ENCODE measurements at regions not wholly inside any gene's neighbourhood (a gene's known extent, or its start where the extent isn't known, plus 50 kb on each side); places are given as distances from the start of the nearest gene placed in this dataset.

DNA sequence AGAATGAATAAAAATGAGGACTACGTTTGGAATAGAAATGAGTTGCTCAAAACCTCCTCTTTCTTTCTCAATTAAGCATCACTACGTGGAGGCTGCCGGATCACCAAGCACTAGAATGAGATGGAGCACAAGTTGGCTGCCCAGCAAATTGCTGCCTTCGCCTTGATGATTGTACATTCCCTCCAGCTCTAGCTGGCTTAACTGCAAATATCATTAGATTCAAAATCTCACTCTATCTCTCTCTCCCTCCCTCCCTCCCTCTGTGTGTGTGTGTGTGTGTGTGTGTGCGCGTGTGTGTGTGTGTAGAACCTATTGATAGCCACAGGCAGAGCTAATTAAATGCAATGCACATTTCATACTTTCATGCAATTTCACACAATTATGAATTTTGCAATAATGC, 310.7 kb upstream of the CDH4 start:
- H3K27me3 Mint-ChIP-seq (ENCODE audit: insufficient read depth, low read depth) = peaks cover 20% of the 10 kb centered on the region
- H3K36me3 ChIP-seq = no peaks in the 10 kb centered on the region
- no peak for DNase-seq (ENCODE audit: low spot score)

DNA sequence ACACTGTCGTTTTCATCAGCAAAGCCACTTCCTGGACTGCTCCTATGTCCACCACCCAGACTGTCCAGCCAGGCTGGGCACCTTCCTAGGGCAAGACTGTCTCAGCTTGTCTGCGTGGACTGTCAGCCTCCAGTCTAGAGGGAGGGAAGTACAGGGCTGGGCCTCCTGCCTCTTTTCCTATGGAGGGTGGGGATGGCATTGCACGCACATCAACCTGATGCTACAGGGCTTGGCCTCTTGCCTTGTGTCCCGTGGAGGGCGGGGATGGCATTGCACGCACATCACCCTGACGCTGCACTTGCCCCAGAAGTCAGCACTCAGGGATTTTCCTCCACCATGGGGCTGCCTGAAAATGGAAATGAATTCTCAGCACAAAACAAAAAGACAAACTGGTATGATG, 304.2 kb upstream of the CDH4 start:
- Histone ChIP-seq H3K27me3 (no peaks in the 10 kb centered on the region), H3K9me3 (ENCODE audit: low read depth) (no peaks in the 10 kb centered on the region), H4K20me1 (ENCODE audit: low read depth) (no peaks in the 10 kb centered on the region), H3F3A (ENCODE audit: low read depth) (no peaks in the 10 kb centered on the region), H2AFZ (replicated peaks) (no peak overlapping the region), H3K4me2 (no peak overlapping the region), H3K4me3 (no peak overlapping the region), H3K36me3 (no peaks in the 10 kb centered on the region), H3K4me1 (no peaks in the 10 kb centered on the region), H3K27ac (no peak overlapping the region), H3K79me2 (ENCODE audit: low read depth) (no peaks in the 10 kb centered on the region), H3K9ac (no peak overlapping the region)
- Mint-ChIP-seq H3K4me3 (no peak overlapping the region), H3K4me1 (peaks cover 15% of the 10 kb centered on the region), H3K9me3 (no peaks in the 10 kb centered on the region), H3K27me3 (ENCODE audit: insufficient read depth, low read depth) (peaks cover 6% of the 10 kb centered on the region), H3K36me3 (no peaks in the 10 kb centered on the region), H3K27ac (no peak overlapping the region)
- TF ChIP-seq, protein P1, sequence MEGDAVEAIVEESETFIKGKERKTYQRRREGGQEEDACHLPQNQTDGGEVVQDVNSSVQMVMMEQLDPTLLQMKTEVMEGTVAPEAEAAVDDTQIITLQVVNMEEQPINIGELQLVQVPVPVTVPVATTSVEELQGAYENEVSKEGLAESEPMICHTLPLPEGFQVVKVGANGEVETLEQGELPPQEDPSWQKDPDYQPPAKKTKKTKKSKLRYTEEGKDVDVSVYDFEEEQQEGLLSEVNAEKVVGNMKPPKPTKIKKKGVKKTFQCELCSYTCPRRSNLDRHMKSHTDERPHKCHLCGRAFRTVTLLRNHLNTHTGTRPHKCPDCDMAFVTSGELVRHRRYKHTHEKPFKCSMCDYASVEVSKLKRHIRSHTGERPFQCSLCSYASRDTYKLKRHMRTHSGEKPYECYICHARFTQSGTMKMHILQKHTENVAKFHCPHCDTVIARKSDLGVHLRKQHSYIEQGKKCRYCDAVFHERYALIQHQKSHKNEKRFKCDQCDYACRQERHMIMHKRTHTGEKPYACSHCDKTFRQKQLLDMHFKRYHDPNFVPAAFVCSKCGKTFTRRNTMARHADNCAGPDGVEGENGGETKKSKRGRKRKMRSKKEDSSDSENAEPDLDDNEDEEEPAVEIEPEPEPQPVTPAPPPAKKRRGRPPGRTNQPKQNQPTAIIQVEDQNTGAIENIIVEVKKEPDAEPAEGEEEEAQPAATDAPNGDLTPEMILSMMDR (IDR thresholded peaks at IDR 0.05) = no peak
- TF ChIP-seq EZH2phosphoT487 (IDR thresholded peaks at IDR 0.05) (no peak), EZH2 (IDR thresholded peaks at IDR 0.05) (no peak)
- no peak for DNase-seq (ENCODE audit: low spot score)

More for the DNA sequence above, 310.7 kb upstream of the CDH4 start:
- no peak overlapping the region for H3K9ac ChIP-seq
- peaks cover 2% of the 10 kb centered on the region for H3K9me3 Mint-ChIP-seq
- TF ChIP-seq EZH2 (IDR thresholded peaks at IDR 0.05) (no peak), EZH2phosphoT487 (IDR thresholded peaks at IDR 0.05) (no peak)
- TF ChIP-seq, protein P1 (IDR thresholded peaks at IDR 0.05) = no peak
- no peaks in the 10 kb centered on the region for H3F3A ChIP-seq (ENCODE audit: low read depth)
- H3K4me1 ChIP-seq = no peaks in the 10 kb centered on the region
- no peak overlapping the region for H3K4me3 Mint-ChIP-seq
- H3K9me3 ChIP-seq (ENCODE audit: low read depth) = no peaks in the 10 kb centered on the region
- no peak overlapping the region for H3K27ac Mint-ChIP-seq
- no peaks in the 10 kb centered on the region for H3K36me3 Mint-ChIP-seq
- H3K4me2 ChIP-seq = no peak overlapping the region
- H2AFZ ChIP-seq (replicated peaks) = no peak overlapping the region
- no peaks in the 10 kb centered on the region for H4K20me1 ChIP-seq (ENCODE audit: low read depth)
- H3K4me3 ChIP-seq = no peak overlapping the region
- H3K4me1 Mint-ChIP-seq = peaks cover 2% of the 10 kb centered on the region
- no peaks in the 10 kb centered on the region for H3K27me3 ChIP-seq
- no peak overlapping the region for H3K27ac ChIP-seq
- H3K79me2 ChIP-seq (ENCODE audit: low read depth) = no peaks in the 10 kb centered on the region

GRCh38 chr20:60948224-60948623, 303.8 kb upstream of the CDH4 start:
- Histone ChIP-seq H2AFZ (replicated peaks) (no peak overlapping the region), H3K27ac (no peak overlapping the region), H3K9me3 (ENCODE audit: low read depth) (no peaks in the 10 kb centered on the region), H3K4me1 (no peaks in the 10 kb centered on the region), H3F3A (ENCODE audit: low read depth) (no peaks in the 10 kb centered on the region), H3K36me3 (no peaks in the 10 kb centered on the region), H3K4me3 (no peak overlapping the region), H3K79me2 (ENCODE audit: low read depth) (no peaks in the 10 kb centered on the region), H4K20me1 (ENCODE audit: low read depth) (no peaks in the 10 kb centered on the region), H3K9ac (no peak overlapping the region), H3K27me3 (no peaks in the 10 kb centered on the region), H3K4me2 (no peak overlapping the region)
- H3K9me3 Mint-ChIP-seq = no peaks in the 10 kb centered on the region
- DNase-seq (ENCODE audit: low spot score) = no peak
- TF ChIP-seq, protein P1 (IDR thresholded peaks at IDR 0.05) = no peak
- TF ChIP-seq EZH2phosphoT487 (IDR thresholded peaks at IDR 0.05) (no peak), EZH2 (IDR thresholded peaks at IDR 0.05) (no peak)
- H3K4me1 Mint-ChIP-seq = peaks cover 15% of the 10 kb centered on the region
- H3K36me3 Mint-ChIP-seq = no peaks in the 10 kb centered on the region
- H3K27me3 Mint-ChIP-seq (ENCODE audit: insufficient read depth, low read depth) = peaks cover 6% of the 10 kb centered on the region
- no peak overlapping the region for H3K4me3 Mint-ChIP-seq
- H3K27ac Mint-ChIP-seq = no peak overlapping the region
